H9 (cell line): ENCODE measurements at regions not wholly inside any gene's neighbourhood (a gene's known extent, or its start where the extent isn't known, plus 50 kb on each side); places are given as distances from the start of the nearest gene placed in this dataset.

Experiments used
- DNase-seq: peaks from one replicate; pipeline ENCODE4 v3.0.0-alpha.2; 2017
- H2AFZ ChIP-seq: one replicate; pipeline ENCODE4 v1.6.1; 2013; ENCODE audit warnings: mild to moderate bottlenecking, low read length, control low read depth, moderate library complexity
- H2AK5ac ChIP-seq: 2 replicates; pipeline ENCODE4 v1.6.1; 2013; ENCODE audit warnings: low read length, control low read depth, mixed read lengths; ENCODE audit not compliant: insufficient read length
- H2BK120ac ChIP-seq: one replicate; pipeline ENCODE4 v1.6.1; 2013; ENCODE audit warnings: low read depth, mild to moderate bottlenecking, low read length, control low read depth, inconsistent platforms; ENCODE audit not compliant: poor library complexity, severe bottlenecking
- H2BK12ac ChIP-seq: 2 replicates; pipeline ENCODE4 v1.6.1; 2013; ENCODE audit warnings: low read length, control low read depth, mixed read lengths, low read depth; ENCODE audit not compliant: insufficient read length
- H2BK15ac ChIP-seq: 2 replicates; pipeline ENCODE4 v1.6.1; 2013; ENCODE audit warnings: low read depth, low read length, control low read depth
- H2BK20ac ChIP-seq: one replicate; pipeline ENCODE4 v1.6.1; 2013; ENCODE audit warnings: low read depth, mild to moderate bottlenecking, low read length, control low read depth, inconsistent platforms; ENCODE audit not compliant: poor library complexity, severe bottlenecking
- H2BK5ac ChIP-seq: 2 replicates; pipeline ENCODE4 v1.6.1; 2013; ENCODE audit warnings: low read length, control low read depth, mixed read lengths; ENCODE audit not compliant: insufficient read length
- H3K14ac ChIP-seq: 2 replicates; pipeline ENCODE4 v1.6.1; 2013; ENCODE audit warnings: low read length, control low read depth; ENCODE audit not compliant: insufficient read depth
- H3K18ac ChIP-seq: 2 replicates; pipeline ENCODE4 v1.6.1; 2013; ENCODE audit warnings: low read depth, mild to moderate bottlenecking, mixed read lengths, low read length, control low read depth; ENCODE audit not compliant: insufficient read length
- H3K23ac ChIP-seq: 2 replicates; pipeline ENCODE4 v1.6.1; 2013; ENCODE audit warnings: low read length, control low read depth, mixed read lengths, low read depth; ENCODE audit not compliant: insufficient read length
- H3K23me2 ChIP-seq: 2 replicates; pipeline ENCODE4 v1.6.1; 2013; ENCODE audit warnings: low read depth, mild to moderate bottlenecking, mixed read lengths, low read length, control low read depth; ENCODE audit not compliant: insufficient read length, poor library complexity, severe bottlenecking
- H3K27ac ChIP-seq: 2 replicates; pipeline ENCODE4 v1.5.1; 2013; ENCODE audit warnings: low read length, control low read depth, mixed read lengths, low read depth; ENCODE audit not compliant: insufficient read length
- H3K27me3 ChIP-seq: 2 replicates; pipeline ENCODE4 v1.6.1; 2013; ENCODE audit warnings: low read length, control low read depth, inconsistent platforms; ENCODE audit not compliant: insufficient read depth
- H3K4ac ChIP-seq: 2 replicates; pipeline ENCODE4 v1.6.1; 2013; ENCODE audit warnings: low read depth, mild to moderate bottlenecking, control low read depth, inconsistent platforms, low read length, moderate library complexity
- H3K4me1 ChIP-seq: 2 replicates; pipeline ENCODE4 v1.6.1; 2013; ENCODE audit warnings: low read length, control low read depth, inconsistent platforms; ENCODE audit not compliant: insufficient read depth
- H3K4me2 ChIP-seq: 2 replicates; pipeline ENCODE4 v1.6.1; 2013; ENCODE audit warnings: low read length, control low read depth, mixed read lengths; ENCODE audit not compliant: insufficient read length, insufficient read depth
- H3K56ac ChIP-seq: 2 replicates; pipeline ENCODE4 v1.6.1; 2013; ENCODE audit warnings: low read depth, mild to moderate bottlenecking, mixed read lengths, low read length, control low read depth; ENCODE audit not compliant: insufficient read length
- H3K79me1 ChIP-seq: 2 replicates; pipeline ENCODE4 v1.6.1; 2013; ENCODE audit warnings: low read depth, mild to moderate bottlenecking, moderate library complexity, low read length, control low read depth, inconsistent platforms; ENCODE audit not compliant: insufficient read depth, poor library complexity, severe bottlenecking
- H3K79me2 ChIP-seq: 2 replicates; pipeline ENCODE4 v1.6.1; 2013; ENCODE audit warnings: low read length, control low read depth, inconsistent platforms; ENCODE audit not compliant: insufficient read depth
- H3K9ac ChIP-seq: 2 replicates; pipeline ENCODE4 v1.6.1; 2013; ENCODE audit warnings: low read length, control low read depth, mixed read lengths; ENCODE audit not compliant: insufficient read length; ENCODE audit errors: extremely low read depth
- H3K9me3 ChIP-seq: one replicate; pipeline ENCODE4 v1.6.1; 2013; ENCODE audit warnings: low read depth, low read length, inconsistent platforms; ENCODE audit not compliant: control insufficient read depth
- H3T11ph ChIP-seq: one replicate; pipeline ENCODE4 v1.6.1; 2013; ENCODE audit warnings: mild to moderate bottlenecking, low read length, control low read depth, inconsistent platforms
- H4K20me1 ChIP-seq: one replicate; pipeline ENCODE4 v1.6.1; 2013; ENCODE audit not compliant: control insufficient read depth, insufficient read length, insufficient read depth
- H4K5ac ChIP-seq: 2 replicates; pipeline ENCODE4 v1.6.1; 2013; ENCODE audit warnings: low read depth, mild to moderate bottlenecking, mixed read lengths, low read length, control low read depth; ENCODE audit not compliant: insufficient read length
- H4K8ac ChIP-seq: replicated peaks from 2 replicates; pipeline ENCODE4 v1.6.1; 2013; ENCODE audit warnings: low read length, control low read depth, mixed read lengths, low read depth; ENCODE audit not compliant: insufficient read length
- H4K91ac ChIP-seq: 2 replicates; pipeline ENCODE4 v1.6.1; 2013; ENCODE audit warnings: low read depth, mild to moderate bottlenecking, moderate library complexity, mixed read lengths, low read length, control low read depth; ENCODE audit not compliant: insufficient read length
- H3K27ac Mint-ChIP-seq, 3 experiments: 2 replicates in 2 of 3; 3 replicates in 1 of 3; pipeline ENCODE4 v1.8.0; 2020 to 2021; ENCODE audit warnings: mixed read lengths in 3 of 3, mild to moderate bottlenecking in 1 of 3, moderate library complexity in 1 of 3
- H3K27me3 Mint-ChIP-seq: 2 replicates; pipeline ENCODE4 v1.8.0; 2021; ENCODE audit warnings: low read depth, mild to moderate bottlenecking, moderate library complexity, mixed read lengths
- H3K36me3 Mint-ChIP-seq, 3 experiments: 2 replicates in 2 of 3; 3 replicates in 1 of 3; pipeline ENCODE4 v1.8.0; 2020 to 2021; ENCODE audit warnings: low read depth in 3 of 3, mixed read lengths in 3 of 3; ENCODE audit not compliant: insufficient read depth in 1 of 3
- H3K4me1 Mint-ChIP-seq, 2 experiments: 2 replicates each; pipeline ENCODE4 v1.8.0; 2020; ENCODE audit warnings: mixed read lengths in 2 of 2
- H3K4me3 Mint-ChIP-seq, 2 experiments: 2 replicates in 1 of 2; 3 replicates in 1 of 2; pipeline ENCODE4 v1.8.0; 2020 to 2021; ENCODE audit warnings: mild to moderate bottlenecking in 2 of 2, mixed read lengths in 2 of 2, moderate library complexity in 1 of 2
- H3K9me3 Mint-ChIP-seq, 2 experiments: 2 replicates in 1 of 2; 3 replicates in 1 of 2; pipeline ENCODE4 v1.8.0; 2020; ENCODE audit warnings: mild to moderate bottlenecking in 2 of 2, mixed read lengths in 2 of 2, moderate library complexity in 1 of 2
- CTCF ChIP-seq: fragments of 200-600 bp; sonication (generic); conservative IDR thresholded peaks from 3 replicates; pipeline ENCODE4 v1.8.0; 2021; ENCODE audit warnings: antibody characterized with exemption, mild to moderate bottlenecking
- WGBS: extraction: QIAGEN DNeasy Blood & Tissue Kit; methylation state at CpG from one replicate; pipeline ENCODE4 v1.1.7; 2013; ENCODE audit warnings: missing lambda C conversion rate, low lambda C conversion rate, mixed read lengths; ENCODE audit not compliant: insufficient read length; ENCODE audit errors: extremely low coverage; 5-methylcytosine and 5-hydroxymethylcytosine counted together

GRCh38 chr1:67896826-67897225, 63.6 kb upstream of the GNG12 start:
- no peaks in the 10 kb centered on the region for H4K20me1 ChIP-seq
- no peaks in the 10 kb centered on the region; a peak in 2 of 7 replicates for H3K36me3 Mint-ChIP-seq
- H4K8ac ChIP-seq: no peak overlapping the region
- H3K14ac ChIP-seq: no peak overlapping the region
- H3K4ac ChIP-seq: no peak overlapping the region
- H3K4me1 Mint-ChIP-seq: peaks cover 22 to 29% of the 10 kb centered on the region in 2 experiments
- no peak overlapping the region for H3K18ac ChIP-seq
- no peak overlapping the region for H2BK20ac ChIP-seq
- H3K4me1 ChIP-seq: 0 out of 2 replicates have a peak, but pooled peaks cover 2% of the 10 kb centered on the region
- H3K27ac ChIP-seq: no peak overlapping the region
- no peak overlapping the region for H3K56ac ChIP-seq
- no peak overlapping the region for H3K4me2 ChIP-seq
- no peak overlapping the region for H4K5ac ChIP-seq
- H3K4me3 Mint-ChIP-seq: no peak overlapping the region
- peaks cover 0 to 2% of the 10 kb centered on the region in 2 experiments; a peak in 1 of 5 replicates for H3K9me3 Mint-ChIP-seq
- no peak overlapping the region for H2BK12ac ChIP-seq
- H2BK5ac ChIP-seq: no peak overlapping the region
- no peak for TF ChIP-seq CTCF
- no peak overlapping the region for H3T11ph ChIP-seq
- no peak overlapping the region for H2AK5ac ChIP-seq
- no peak overlapping the region for H2BK15ac ChIP-seq
- no peak overlapping the region for H3K27ac Mint-ChIP-seq
- H2BK120ac ChIP-seq: no peak overlapping the region
- no peaks in the 10 kb centered on the region for H3K79me1 ChIP-seq
- no CpG with 5 or more reads among the region's 6 CpGs for WGBS
- H3K79me2 ChIP-seq: no peaks in the 10 kb centered on the region
- H4K91ac ChIP-seq: no peak overlapping the region
- no peak overlapping the region for H3K23ac ChIP-seq
- no peaks in the 10 kb centered on the region for H3K27me3 ChIP-seq
- peaks cover 2% of the 10 kb centered on the region; the same call in 1 of the 2 replicates for H3K27me3 Mint-ChIP-seq
- H3K9me3 ChIP-seq: no peaks in the 10 kb centered on the region
- H3K9ac ChIP-seq: no peak overlapping the region
- H2AFZ ChIP-seq: no peak overlapping the region
- DNase-seq: no peak
- no peaks in the 10 kb centered on the region for H3K23me2 ChIP-seq
